HUES48 (cell line): ENCODE measurements at regions not wholly inside any gene's neighbourhood (a gene's known extent, or its start where the extent isn't known, plus 50 kb on each side); places are given as distances from the start of the nearest gene placed in this dataset.
"Not testable (repeated sequence)": the region's sequence is repeated elsewhere in the genome, so short reads cannot be mapped to it uniquely, and the experiment has no call there.

Experiments
- H3K27ac ChIP-seq: one replicate; pipeline ENCODE4 v1.7.0; 2013; ENCODE audit warnings: low read depth, low read length, inconsistent platforms
- H3K27me3 ChIP-seq: 2 replicates; pipeline ENCODE4 v1.6.1; 2013; ENCODE audit warnings: mild to moderate bottlenecking, low read length; ENCODE audit not compliant: control insufficient read depth, insufficient read depth
- H3K36me3 ChIP-seq: 2 replicates; pipeline ENCODE4 v1.6.1; 2013; ENCODE audit warnings: low read length; ENCODE audit not compliant: control insufficient read depth, insufficient read depth
- H3K4me1 ChIP-seq: 2 replicates; pipeline ENCODE4 v1.6.1; 2013; ENCODE audit warnings: mild to moderate bottlenecking, low read length; ENCODE audit not compliant: control insufficient read depth, insufficient read depth
- H3K4me3 ChIP-seq: 2 replicates; pipeline ENCODE4 v1.5.1; 2013; ENCODE audit warnings: mild to moderate bottlenecking, low read depth, low read length
- H3K9ac ChIP-seq: 2 replicates; pipeline ENCODE4 v1.6.1; 2013; ENCODE audit warnings: mild to moderate bottlenecking, low read depth, low read length, moderate library complexity
- H3K9me3 ChIP-seq: 2 replicates; pipeline ENCODE4 v1.6.1; 2013; ENCODE audit warnings: low read length; ENCODE audit not compliant: control insufficient read depth, insufficient read depth

GRCh38 chr7:155386608-155387007 is 71.3 kb upstream of the EN2 start:
- H3K4me1 ChIP-seq = peaks cover 6% of the 10 kb centered on the region; the same call in 1 of the 2 replicates
- no peaks in the 10 kb centered on the region for H3K36me3 ChIP-seq
- no peak overlapping the region for H3K9ac ChIP-seq
- H3K9me3 ChIP-seq = no peaks in the 10 kb centered on the region
- H3K27ac ChIP-seq = no peak overlapping the region
- no peak overlapping the region for H3K4me3 ChIP-seq
- H3K27me3 ChIP-seq = peaks cover 64% of the 10 kb centered on the region

DNA sequence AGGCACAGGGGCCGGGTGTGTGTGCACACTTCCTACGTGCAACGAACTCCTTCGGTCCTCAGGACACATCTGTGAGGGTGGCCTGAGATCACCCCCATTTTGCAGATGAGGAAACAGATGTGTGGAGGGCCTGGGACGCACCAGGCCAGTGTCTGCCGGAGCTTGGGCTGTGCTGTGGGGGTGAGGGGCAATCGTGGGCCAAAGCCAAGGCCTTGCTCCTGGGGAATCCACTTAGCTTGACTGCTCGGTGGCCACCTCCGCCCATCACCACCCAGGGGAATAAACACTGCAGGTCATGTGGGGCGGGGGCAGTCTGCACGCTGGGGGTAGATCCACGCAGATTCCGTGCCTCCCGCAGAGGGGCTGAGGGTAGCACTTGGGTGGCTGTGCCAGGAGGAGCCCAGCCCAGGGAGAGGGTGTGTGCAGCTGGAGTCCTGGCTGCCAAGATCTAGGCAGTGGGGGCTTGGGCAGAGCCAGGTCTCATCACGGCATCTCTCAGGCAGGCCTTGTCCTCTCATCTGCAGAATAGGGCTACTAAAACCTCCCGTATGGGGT is 70.8 kb upstream of the EN2 start:
- H3K4me3 ChIP-seq = no peak overlapping the region
- no peaks in the 10 kb centered on the region for H3K9me3 ChIP-seq
- H3K36me3 ChIP-seq = no peaks in the 10 kb centered on the region
- H3K27ac ChIP-seq = no peak overlapping the region
- H3K9ac ChIP-seq = no peak overlapping the region
- peaks cover under 1% of the 10 kb centered on the region; the same call in 1 of the 2 replicates for H3K4me1 ChIP-seq
- peaks cover 58% of the 10 kb centered on the region for H3K27me3 ChIP-seq

- H3K9me3 ChIP-seq = no peaks in the 10 kb centered on the region
- no peak overlapping the region for H3K4me3 ChIP-seq
- H3K27me3 ChIP-seq = peaks cover 44% of the 10 kb centered on the region
Observed at GRCh38 chr7:155388561-155388960, 69.4 kb upstream of the EN2 start.

DNA sequence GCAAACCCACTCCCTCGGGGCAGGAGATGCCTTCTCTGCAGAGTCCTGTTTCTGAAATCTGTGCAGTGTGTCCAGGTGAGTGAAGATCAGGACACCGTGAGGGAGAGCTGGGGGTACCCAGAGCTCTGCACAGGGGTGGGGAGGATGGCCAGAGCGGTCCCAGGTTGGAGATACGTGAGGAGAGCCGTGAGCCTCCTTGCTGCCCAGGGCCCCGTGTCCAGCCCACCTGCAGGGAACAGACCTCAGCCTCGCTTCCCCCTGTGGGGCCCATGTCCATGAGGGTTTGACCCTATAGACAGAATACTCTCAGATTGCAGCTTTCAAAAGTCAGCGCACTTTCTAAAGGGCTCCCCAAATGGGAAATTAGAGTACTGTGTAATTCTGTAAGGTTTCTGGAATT is 66.5 kb upstream of the EN2 start:
- Histone ChIP-seq H3K9me3 (no peaks in the 10 kb centered on the region), H3K27ac (no peak overlapping the region), H3K4me3 (no peak overlapping the region), H3K36me3 (no peaks in the 10 kb centered on the region), H3K9ac (no peak overlapping the region), H3K4me1 (no peaks in the 10 kb centered on the region), H3K27me3 (peaks cover 16% of the 10 kb centered on the region)

More at GRCh38 chr7:155388561-155388960, 69.4 kb upstream of the EN2 start:
- H3K4me1 ChIP-seq = no peaks in the 10 kb centered on the region
- no peak overlapping the region for H3K9ac ChIP-seq
- H3K36me3 ChIP-seq = no peaks in the 10 kb centered on the region
- H3K27ac ChIP-seq = no peak overlapping the region

DNA sequence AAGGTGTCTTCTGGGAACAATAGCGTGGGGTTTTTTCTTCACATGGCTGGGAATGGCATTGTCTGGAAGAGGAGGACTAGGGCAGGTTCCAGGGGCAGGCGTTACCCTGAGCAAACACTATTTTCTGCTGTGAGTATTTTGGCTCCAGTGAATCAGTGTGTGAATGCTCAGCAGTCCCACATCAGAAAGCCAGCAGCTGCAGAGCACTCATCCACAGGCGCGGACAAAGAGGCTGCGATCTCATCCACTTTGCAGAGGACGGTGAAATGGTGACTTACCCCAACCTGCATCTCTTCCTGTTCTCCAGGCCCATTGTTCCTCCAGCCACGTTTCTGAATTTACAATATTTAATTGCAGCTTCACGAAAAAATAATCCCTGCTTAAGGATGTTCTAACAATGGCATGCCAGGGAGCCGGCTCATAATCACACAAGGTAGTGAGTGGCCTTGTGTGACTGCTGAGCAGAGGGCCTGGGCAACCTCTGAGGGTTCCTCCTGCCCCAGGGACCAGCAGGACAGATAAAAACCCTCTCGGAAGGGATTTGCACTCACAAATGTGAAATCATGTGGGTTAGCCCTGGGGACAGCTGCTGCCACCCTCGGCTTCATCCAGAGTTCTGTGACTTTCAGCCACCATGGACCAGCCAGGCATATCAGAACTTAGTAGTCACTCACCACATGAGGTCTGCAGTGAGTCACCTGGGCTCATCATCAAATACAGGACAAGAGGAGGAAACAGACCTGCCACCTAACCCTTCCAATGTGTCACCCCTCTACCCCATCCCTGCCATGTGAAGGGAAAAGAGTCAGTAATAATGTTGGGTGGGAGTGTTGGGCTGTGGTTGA is 65.0 kb upstream of the EN2 start:
- H3K36me3 ChIP-seq = no peaks in the 10 kb centered on the region
- H3K9me3 ChIP-seq = no peaks in the 10 kb centered on the region
- H3K9ac ChIP-seq = no peak overlapping the region
- no peak overlapping the region for H3K27ac ChIP-seq
- no peaks in the 10 kb centered on the region for H3K4me1 ChIP-seq
- peaks cover 2% of the 10 kb centered on the region; the same call in 1 of the 2 replicates for H3K27me3 ChIP-seq
- H3K4me3 ChIP-seq = no peak overlapping the region

GRCh38 chr7:155394413-155394812 is 63.5 kb upstream of the EN2 start:
- no peaks in the 10 kb centered on the region for H3K36me3 ChIP-seq
- no peak overlapping the region for H3K9ac ChIP-seq
- no peaks in the 10 kb centered on the region for H3K9me3 ChIP-seq
- H3K27me3 ChIP-seq = no peaks in the 10 kb centered on the region; the same call in 1 of the 2 replicates
- H3K4me3 ChIP-seq = no peak overlapping the region
- H3K4me1 ChIP-seq = no peaks in the 10 kb centered on the region
- H3K27ac ChIP-seq = no peak overlapping the region

- no peak overlapping the region for H3K9ac ChIP-seq
- H3K27me3 ChIP-seq = no peaks in the 10 kb centered on the region; the same call in 1 of the 2 replicates
- H3K36me3 ChIP-seq = no peaks in the 10 kb centered on the region
- no peaks in the 10 kb centered on the region for H3K9me3 ChIP-seq
- H3K27ac ChIP-seq = no peak overlapping the region
- H3K4me3 ChIP-seq = no peak overlapping the region
- no peaks in the 10 kb centered on the region for H3K4me1 ChIP-seq
Observed at GRCh38 chr7:155395176-155395797, 62.6 kb upstream of the EN2 start.

DNA sequence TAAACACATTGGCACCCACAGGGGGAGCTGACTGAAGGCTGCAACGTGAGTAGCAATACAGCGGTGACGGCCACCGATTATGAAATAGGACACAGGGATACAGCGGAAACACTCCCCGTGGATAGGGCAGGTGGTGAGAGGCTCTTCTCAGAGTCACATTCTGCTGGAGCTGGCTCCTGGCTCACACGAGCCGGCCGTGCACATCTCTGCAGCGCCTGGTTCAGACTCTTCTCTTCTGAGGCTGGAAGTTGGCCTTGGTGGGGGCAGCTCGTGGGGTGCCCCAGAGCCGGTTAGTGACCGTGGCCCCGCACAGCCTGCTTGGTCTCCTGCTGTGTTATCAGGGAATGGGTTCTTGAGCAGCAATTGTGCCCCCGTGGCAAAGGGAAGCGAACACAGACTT is 61.3 kb upstream of the EN2 start:
- H3K9me3 ChIP-seq = no peaks in the 10 kb centered on the region
- no peak overlapping the region for H3K27ac ChIP-seq
- no peaks in the 10 kb centered on the region for H3K27me3 ChIP-seq
- H3K9ac ChIP-seq = no peak overlapping the region
- H3K4me3 ChIP-seq = no peak overlapping the region
- no peaks in the 10 kb centered on the region for H3K4me1 ChIP-seq
- no peaks in the 10 kb centered on the region for H3K36me3 ChIP-seq

DNA sequence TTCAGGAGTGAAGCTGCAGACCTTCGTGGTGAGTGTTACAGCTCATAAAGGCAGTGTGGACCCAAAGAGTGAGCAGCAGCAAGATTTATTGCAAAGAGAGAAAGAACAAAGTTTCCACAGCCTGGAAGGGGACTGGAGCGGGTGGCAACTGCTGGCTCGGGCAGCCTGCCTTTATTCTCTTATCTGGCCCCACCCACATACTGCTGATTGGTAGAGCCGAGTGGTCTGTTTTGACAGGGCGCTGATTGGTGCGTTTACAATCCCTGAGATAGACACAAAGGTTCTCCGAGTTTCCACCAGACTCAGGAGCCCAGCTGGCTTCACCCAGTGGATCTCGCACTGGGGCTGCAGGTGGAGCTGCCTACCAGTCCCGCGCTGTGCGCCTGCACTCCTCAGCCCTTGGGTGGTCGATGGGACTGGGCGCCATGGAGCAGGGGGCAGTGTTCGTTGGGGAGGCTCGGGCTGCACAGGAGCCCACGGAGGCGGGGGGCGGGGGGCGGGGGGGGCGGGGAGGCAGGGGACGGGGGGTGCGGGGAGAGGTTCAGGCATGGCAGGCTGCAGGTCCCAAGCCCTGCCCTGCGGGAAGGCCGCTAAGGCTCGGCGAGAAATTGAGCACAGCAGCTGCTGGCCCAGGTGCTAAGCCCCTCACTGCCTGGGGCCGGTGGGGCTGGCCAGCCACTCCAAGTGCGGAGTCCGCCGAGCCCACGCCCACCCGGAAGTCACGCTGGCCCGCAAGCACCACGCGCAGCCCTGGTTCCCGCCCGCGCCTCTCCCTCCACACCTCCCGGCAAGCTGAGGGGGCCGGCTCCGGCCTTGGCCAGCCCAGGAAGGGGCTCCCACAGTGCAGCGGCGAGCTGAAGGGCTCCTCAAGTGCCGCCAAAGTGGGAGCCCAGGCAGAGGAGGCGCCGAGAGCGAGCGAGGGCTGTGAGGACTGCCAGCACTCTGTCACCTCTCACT is 59.9 kb upstream of the EN2 start:
- not testable (repeated sequence) for H3K36me3 ChIP-seq, H3K4me3 ChIP-seq, H3K27me3 ChIP-seq, H3K9ac ChIP-seq, H3K4me1 ChIP-seq, H3K9me3 ChIP-seq, H3K27ac ChIP-seq

- H3K4me1 ChIP-seq = no peaks in the 10 kb centered on the region
- H3K36me3 ChIP-seq = no peaks in the 10 kb centered on the region
- no peak overlapping the region for H3K4me3 ChIP-seq
- no peaks in the 10 kb centered on the region for H3K27me3 ChIP-seq
- no peak overlapping the region for H3K9ac ChIP-seq
- no peak overlapping the region for H3K27ac ChIP-seq
- no peaks in the 10 kb centered on the region for H3K9me3 ChIP-seq
Observed at GRCh38 chr7:155398944-155399343, 59.0 kb upstream of the EN2 start.
